NCI-H82 (cell line): ENCODE measurements at regions not wholly inside any gene's neighbourhood (a gene's known extent, or its start where the extent isn't known, plus 50 kb on each side); places are given as distances from the start of the nearest gene placed in this dataset.
"Not testable (repeated sequence)": the region's sequence is repeated elsewhere in the genome, so short reads cannot be mapped to it uniquely, and the experiment has no call there.

Source experiments
- DNase-seq: peaks from one replicate; lab custom pipeline; 2025; lab: John Stamatoyannopoulos, UW

DNA sequence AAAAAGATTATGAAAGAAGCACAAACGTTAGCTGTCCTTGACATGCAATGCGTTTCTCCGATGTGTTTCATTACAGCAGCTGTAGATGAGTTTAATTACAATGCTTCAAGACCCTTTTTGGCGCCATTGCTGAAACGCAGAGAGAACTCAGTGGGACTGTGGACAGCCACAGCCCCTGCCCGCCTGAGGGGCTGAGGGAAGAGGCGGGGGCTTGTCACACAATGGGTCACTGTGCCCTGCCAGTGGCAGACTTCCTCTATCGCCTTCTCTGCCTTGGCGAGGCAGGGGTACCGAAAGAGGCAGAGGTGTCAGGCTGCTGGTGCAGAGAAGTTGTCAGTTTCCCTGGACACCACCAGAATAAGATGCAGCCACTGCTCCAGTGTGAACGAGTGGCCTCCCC is 252.0 kb downstream of the NR2F2 start:
- DNase-seq, result no peak

- DNase-seq, result peak; percentile 48
Observed at GRCh38 chr15:96583671-96584070, 253.2 kb downstream of the NR2F2 start.

DNA sequence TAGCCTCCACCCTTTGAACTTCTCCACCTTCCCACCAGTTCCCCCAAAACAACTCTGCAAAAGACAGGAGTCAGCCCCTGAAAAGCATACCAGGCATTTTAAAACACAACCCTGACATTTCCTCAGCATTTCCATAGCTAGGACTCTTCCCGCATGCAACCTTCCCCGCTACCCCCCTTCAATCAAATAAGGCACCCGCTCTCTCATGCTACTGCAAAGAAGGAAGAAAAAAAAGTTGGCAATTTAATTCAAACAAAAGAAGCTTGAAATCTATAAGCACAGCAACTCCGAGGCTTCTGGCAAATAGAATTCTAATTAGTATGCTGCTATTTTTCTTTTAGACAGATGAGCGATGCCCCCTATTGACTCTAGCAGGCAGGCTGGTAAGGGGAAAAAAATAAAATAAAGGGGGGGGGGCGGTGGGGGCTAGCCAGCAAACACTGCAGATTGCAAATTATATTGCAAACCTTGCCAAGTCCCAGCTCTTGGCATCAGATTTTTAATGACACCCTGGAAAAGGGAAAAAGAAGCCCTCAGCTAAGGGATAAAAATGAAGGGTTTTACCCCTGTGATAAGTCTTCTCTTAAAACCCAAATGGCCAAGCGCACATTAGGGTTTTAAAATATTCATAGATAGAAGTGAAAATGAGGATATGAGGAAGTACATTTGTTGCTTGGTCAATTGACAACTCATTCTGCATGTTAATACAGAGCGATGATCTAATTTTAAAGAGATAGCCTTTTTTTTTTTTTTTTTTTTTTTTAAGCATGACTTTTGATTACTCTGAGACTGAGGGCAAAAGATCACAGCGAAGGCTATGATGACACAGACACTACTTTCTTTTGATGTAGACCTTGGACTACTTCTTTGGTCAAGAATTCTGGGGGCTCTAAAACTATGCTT is 255.2 kb downstream of the NR2F2 start:
- peak; percentile 53 for DNase-seq

GRCh38 chr15:96586901-96587300 is 256.4 kb downstream of the NR2F2 start:
- no peak for DNase-seq

GRCh38 chr15:96589864-96590263 is 259.4 kb downstream of the NR2F2 start:
- DNase-seq, result no peak

GRCh38 chr15:96593735-96594134 is 263.2 kb downstream of the NR2F2 start:
- no peak for DNase-seq

DNA sequence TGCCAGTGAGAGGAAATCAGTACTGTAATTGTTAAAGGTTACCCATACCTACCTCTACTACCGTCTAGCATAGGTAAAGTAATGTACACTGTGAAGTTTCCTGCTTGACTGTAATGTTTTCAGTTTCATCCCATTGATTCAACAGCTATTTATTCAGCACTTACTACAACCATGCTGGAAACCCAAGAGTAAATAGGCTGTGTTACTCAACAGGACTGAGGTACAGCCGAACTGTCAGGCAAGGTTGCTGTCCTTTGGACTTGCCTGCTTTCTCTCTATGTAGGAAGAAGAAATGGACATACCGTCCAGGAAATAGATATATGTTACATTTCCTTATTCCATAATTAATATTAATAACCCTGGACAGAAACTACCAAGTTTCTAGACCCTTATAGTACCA is 265.5 kb downstream of the NR2F2 start:
- DNase-seq, result no peak

DNA sequence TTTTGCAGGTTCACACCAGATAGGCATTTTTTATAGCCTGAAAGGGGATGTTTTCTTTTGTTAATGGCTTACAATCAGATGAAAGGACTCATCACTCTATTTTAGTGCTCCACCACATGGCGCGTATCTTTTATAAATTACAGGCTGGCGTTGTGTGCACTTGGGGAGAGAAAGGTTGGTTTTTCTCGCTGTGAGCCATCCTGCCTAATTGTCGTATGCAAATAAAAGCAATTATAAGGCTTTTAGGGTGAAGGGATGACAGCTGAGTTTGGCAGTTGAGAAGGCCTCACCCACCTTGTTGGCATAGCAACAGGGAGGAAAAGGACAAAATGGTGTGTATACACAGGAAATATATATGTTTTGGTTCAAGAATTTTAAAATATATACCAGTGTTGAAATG is 268.0 kb downstream of the NR2F2 start:
- no peak for DNase-seq

- DNase-seq, result peak; percentile 8
Observed at GRCh38 chr15:96599268-96599667, 268.8 kb downstream of the NR2F2 start.

DNA sequence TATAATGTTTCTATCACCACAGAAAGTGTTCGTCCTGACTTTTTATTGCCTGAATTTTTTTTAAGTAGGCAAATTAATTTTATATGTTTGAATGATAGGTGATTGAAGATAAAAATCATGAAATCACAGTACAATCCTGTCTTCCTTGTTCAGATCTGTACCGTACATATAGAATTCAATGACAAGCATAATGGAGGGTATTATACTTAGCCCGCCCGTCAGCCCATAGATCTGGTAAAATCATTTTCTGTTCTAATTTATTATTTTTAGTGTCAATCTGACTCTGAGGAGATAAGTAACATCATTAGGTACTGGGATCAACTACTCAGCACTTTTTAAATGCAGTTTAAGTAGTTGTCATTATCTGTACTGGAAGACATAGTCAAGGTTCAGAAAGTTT is 269.9 kb downstream of the NR2F2 start:
- DNase-seq, result no peak

DNA sequence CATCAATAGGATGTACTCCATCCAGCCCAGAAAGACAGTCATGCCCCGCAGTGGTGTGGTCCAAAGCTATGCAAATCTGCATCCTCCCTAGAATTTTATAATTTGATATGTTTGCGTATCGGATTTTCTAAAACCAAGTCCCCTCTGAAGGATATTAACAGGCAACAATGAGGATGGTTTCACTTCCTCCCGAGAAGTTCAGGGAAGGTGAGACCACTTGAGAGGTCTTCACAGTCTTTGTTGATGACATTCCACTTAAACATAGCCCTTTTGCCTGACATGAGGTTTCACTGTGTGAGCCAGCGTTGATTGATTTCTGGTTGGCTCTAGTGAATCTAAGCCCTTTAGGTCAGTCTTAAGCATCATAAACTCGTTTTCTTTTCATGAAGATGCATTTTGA is 276.1 kb downstream of the NR2F2 start:
- no peak for DNase-seq

- no peak for DNase-seq
Observed at GRCh38 chr15:96610757-96611156, 280.3 kb downstream of the NR2F2 start.

DNA sequence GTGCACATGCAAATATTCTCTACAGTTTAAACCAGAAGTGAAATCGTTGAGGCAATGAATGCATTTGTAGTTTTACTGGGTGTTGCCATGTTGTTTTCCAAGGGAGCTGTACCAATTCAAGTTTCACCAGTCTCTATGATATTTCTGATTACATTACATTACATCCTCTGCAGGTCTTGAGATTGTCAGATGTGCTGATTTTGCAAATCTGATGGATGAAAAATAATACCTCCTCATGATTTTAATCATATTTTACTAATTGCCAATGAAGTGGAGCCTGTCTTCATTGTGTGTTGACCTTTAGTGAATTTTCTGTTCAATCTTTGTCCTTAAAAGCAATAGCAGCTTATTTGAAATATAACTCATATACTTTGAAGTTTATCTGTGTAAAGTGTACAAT is 282.4 kb downstream of the NR2F2 start:
- no peak for DNase-seq

- no peak for DNase-seq
Observed at GRCh38 chr15:96619174-96619573, 288.7 kb downstream of the NR2F2 start.

GRCh38 chr15:96622714-96623113 is 292.2 kb downstream of the NR2F2 start:
- DNase-seq, result no peak

- DNase-seq, result peak; percentile 52
Observed at GRCh38 chr15:96625256-96625655, 294.8 kb downstream of the NR2F2 start.

- peak; percentile 25 for DNase-seq
Observed at GRCh38 chr15:96627031-96627568, 296.6 kb downstream of the NR2F2 start.

DNA sequence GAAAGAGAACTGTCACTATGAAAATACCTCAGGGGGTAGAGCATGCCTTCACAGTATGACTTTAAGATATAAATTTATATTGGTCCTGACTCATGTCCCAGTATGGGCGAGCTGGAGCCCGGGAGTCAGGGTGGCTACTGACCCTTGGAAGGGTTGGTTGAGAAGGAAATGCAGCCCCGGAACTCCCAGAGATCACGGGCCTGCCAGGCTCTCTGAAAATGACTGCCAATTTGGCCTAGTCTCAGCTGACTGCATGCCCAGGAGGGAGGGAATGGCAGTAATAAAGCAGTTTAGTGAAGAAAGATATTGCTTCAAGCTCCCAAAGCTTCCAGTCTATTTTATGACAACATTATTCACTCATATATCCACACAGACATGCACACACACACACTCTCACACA is 299.0 kb downstream of the NR2F2 start:
- no peak for DNase-seq

DNA sequence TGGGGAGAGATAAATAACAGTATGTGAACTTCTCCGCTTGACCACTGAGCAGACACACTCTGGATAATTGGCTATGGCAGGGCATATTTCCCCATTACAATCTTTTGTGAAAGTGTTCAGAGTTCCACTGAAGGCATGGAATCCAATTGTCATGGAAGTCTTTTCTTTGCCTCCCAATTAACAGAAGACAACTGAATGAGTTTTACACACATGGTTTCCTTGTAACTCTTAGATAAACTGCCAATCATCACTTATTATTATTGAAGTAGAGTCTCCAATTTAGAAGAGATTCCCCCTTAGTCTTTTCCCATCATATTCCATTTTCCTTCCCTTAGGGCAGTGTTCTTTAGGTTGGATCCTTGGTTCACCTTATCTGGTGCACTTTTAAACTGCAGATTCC is 308.3 kb downstream of the NR2F2 start:
- no peak for DNase-seq

- no peak for DNase-seq
Observed at GRCh38 chr15:96645796-96646195, 315.3 kb downstream of the NR2F2 start.

DNA sequence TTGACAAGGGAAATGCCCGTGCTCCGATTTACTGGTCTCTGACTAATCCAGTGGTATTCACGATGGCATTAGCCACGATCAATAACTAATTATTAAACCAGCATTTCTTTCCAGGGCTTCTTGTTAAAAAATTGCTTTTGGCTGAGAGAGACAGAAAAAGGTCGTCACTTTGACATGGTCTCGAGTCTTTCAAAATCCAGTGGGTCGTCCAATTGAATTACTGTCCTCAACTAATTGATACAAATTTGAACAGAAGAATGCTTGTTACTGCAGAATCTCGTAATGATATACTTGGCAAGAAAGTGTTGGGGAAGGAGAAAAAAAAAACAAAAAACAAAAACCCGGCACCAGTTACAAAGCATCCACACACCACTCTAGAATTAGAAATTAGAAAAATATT is 318.4 kb downstream of the NR2F2 start:
- DNase-seq, result no peak

- no peak for DNase-seq
Observed at GRCh38 chr15:96657096-96657495, 326.6 kb downstream of the NR2F2 start.

DNA sequence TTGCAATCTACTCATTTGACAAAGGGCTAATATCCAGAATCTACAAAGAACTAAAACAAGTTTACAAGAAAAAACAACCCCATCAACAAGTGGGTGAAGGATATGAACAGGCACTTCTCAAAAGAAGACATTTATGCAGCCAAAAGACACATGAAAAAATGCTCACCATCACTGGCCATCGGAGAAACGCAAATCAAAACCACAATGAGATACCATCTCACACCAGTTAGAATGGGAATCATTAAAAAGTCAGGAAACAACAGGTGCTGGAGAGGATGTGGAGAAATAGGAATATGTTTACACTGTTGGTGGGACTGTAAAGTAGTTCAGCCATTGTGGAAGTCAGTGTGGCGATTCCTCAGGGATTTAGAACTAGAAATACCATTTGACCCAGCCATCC is 336.5 kb downstream of the NR2F2 start:
- not testable (repeated sequence) for DNase-seq

DNA sequence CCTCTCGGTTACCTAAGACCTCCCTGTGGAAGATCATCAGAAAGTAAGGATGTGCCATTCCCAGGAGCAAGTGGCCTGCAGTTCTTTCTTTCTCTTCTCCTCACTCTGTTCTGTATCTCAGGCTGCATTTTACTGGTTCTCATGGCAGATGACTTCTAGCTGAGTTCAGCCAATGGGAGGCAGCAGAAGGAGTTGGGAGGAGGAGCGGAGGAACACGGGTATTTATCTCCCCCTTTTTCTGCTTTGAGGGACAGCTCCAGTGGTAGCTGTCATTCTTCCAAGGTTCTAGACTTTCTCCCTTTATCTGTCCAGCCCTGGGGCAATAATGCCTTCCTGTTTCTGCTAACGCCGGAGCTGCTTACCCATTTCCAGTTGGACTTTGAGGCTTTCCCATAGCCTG is 339.9 kb downstream of the NR2F2 start:
- DNase-seq, result no peak
